GM19438 (cell line): ENCODE measurements at regions not wholly inside any gene's neighbourhood (a gene's known extent, or its start where the extent isn't known, plus 50 kb on each side); places are given as distances from the start of the nearest gene placed in this dataset.

Source experiments
- ATAC-seq: cut with Tn5 transposase; IDR thresholded peaks from one replicate; pipeline ENCODE4 v1.9.1; 2021; ENCODE audit warnings: low read depth; ENCODE audit not compliant: unreplicated experiment

- no peak for ATAC-seq
Observed at GRCh38 chr5:32504329-32504988, 59.9 kb upstream of the ZFR start.

DNA sequence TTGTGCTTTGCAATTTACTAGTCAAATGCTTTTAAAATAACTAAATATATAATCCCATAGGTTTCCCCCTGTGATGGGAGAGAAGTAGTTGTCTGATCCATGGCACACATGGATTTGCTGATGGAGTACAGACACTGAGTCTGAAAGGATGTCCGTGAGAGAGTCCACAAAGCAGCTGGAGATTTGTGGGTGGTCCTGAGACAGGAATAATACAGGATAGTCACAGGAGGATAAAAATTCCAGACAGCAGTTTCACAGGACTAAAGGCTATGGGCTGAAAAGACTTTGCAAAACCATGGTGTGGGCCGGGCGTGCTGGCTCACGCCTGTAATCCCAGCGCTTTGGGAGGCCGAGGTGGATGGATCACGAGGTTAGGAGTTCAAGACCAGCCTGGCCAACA lies 58.7 kb upstream of the ZFR start:
- no peak for ATAC-seq

DNA sequence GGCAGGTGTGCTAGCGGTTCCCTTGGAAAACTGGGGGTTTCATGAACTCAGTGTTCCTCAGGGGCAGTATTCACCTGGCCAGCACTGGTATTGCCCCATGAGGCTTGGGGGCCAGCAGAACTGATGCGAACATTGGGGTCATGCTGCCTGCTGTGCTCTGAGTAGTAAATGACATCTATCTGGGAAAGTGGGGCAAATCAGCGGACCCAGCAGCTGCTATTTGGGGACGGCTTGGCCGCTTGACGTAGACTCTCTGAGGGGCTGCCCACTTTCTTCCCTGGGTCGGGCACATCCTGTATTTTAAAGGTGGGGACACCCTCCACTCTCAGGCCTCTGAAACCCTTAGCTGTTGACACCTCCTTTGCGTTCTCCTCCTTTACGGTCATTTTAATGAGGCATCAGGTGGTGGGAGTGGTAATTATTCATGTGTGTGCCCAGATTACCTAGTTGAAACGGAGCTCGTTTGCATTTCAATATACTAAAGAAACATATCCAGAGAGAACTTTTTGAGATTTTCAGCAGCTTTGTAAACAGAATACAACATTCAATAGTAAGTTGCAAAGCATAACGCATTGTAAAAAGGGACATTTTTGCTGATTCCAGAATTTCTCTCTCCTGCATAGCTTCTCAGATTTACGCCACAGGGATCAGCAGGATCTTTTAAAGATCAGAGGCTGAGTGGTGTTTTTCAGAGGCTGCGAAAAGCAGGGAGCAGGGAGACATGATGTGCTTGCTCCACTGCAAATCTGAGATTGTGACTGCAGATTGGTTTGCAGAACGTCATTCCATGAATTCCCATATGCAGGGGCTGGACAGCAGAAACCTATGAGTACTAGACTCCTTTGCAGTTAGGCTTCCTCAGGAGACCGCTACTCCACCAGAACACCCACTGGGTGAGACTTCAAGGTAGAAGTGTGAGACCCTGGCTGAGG lies 56.8 kb upstream of the ZFR start:
- ATAC-seq = no peak

GRCh38 chr5:32500181-32500580 lies 55.6 kb upstream of the ZFR start:
- no peak for ATAC-seq

GRCh38 chr5:32499261-32499660 lies 54.7 kb upstream of the ZFR start:
- no peak for ATAC-seq

DNA sequence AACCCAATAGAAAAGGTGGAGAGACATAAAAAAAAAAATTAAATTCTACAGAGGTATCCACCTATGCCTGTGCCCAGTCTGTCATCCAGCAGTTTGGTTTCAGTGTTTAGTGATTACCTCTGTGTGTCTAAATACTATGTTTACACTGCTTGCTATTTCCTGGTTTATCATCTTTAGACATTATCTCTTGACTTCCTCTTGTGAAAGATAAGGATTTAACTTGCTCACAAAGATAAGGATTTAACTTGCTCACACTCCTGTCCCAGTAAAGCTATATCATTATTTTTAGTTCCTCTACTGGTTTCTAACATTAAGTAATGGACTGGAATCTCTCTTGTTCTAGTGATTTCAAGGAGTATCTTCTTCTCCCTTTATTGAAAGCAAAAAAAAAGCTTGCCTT lies 53.9 kb upstream of the ZFR start:
- no peak for ATAC-seq

DNA sequence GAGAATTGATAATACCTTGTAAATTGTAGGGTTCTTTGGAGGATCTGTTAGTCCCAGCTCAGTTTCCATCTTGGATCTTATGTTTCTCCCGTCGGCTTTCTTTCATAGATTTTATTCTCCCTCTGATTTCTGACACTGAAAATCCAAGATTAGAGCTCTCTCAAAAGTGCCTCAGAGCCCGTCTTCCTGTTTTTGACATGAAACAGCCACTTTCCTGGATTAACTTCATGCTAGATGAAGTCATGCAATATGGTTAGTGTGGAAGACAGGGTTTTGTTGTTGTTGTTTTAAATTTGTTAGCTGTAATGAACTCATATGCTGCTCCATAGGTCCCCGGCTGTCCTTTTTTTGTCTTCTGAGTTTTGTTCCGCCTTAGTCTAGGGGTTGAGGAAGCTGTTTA lies 51.6 kb upstream of the ZFR start:
- ATAC-seq = no peak

DNA sequence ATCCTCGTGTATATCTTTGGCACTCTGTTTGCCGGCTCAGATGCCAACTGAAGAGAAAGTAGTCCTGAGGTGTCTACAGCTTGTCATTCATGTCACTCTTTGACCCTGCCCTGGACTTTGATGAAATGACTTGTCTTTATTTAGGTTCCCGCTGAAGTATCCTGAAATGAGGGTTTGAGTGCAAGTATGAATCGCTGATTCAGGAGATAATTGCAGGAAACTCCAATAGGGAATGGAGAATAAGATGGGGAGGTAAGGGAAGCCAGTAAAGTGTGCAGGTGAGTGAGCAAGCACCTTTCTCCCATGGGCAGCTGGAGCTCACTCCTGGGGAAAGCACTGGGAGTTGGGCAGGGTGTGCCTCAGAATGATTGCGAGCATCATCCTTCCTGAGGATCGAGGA lies 50.3 kb upstream of the ZFR start:
- no peak for ATAC-seq
